ENCODE measurements at regions not wholly inside any gene's neighbourhood (a gene's known extent, or its start where the extent isn't known, plus 50 kb on each side); places are given as distances from the start of the nearest gene placed in this dataset.
"Not testable (repeated sequence)": the region's sequence is repeated elsewhere in the genome, so short reads cannot be mapped to it uniquely, and the experiment has no call there.

DNA sequence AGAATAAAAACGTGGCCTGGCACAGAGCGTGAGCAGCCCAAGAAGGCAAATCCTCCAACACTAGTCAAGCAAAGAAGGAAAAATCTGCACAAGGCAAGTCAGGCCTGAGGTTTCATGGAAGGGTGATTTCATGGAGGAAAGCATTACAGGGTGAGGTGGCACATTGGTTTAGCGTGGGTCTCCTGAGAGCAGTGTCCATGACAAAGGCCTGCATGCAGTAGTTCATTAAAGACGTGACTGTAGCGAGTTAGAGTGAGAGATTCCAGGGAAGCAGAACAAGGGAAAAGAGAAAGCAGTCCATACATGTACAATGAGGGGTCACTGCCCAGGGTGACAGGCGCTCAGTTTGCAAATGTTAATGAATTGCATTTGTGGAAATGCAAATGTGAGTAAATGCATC, 285.0 kb upstream of the ERCC4 start:
- DNase-seq = no peak

DNA sequence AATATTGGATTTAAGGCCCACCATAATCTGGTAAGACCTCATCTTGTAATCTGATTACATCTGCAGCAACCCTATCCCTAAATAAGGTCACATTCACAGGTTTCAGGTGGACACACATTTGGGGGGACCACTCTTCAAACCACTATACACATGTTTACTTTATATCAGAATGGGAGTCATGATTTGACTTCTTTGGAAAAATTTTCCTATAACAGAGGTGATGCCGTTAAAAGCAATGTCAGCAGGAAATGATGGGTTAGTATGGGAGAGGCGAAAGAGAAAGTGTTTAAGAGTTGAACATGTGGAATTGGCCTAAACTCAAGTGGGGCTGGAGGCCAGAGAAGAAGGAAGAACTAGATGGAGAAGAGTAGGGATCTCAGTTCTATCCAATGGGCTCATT, 281.7 kb upstream of the ERCC4 start:
- no peak for DNase-seq

DNA sequence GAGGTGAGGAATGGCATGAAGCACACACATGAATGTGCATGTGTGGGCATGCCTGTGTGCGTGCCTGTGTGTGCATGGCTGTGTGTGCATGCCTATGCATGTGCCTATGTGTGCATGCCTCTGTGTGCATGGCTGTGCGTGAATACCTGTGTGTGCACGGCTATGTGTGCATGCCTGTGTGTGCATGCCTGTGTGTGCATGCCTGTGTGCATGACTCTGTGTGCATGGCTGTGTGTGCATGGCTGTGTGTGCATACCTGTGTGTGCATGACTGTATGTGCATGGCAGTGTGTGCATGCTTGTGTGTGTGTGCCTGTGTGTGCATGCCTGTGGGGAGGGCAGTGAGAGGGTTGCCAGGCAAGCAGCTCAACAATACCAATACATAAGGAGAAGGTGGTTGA, 276.5 kb upstream of the ERCC4 start:
- no peak for DNase-seq

DNA sequence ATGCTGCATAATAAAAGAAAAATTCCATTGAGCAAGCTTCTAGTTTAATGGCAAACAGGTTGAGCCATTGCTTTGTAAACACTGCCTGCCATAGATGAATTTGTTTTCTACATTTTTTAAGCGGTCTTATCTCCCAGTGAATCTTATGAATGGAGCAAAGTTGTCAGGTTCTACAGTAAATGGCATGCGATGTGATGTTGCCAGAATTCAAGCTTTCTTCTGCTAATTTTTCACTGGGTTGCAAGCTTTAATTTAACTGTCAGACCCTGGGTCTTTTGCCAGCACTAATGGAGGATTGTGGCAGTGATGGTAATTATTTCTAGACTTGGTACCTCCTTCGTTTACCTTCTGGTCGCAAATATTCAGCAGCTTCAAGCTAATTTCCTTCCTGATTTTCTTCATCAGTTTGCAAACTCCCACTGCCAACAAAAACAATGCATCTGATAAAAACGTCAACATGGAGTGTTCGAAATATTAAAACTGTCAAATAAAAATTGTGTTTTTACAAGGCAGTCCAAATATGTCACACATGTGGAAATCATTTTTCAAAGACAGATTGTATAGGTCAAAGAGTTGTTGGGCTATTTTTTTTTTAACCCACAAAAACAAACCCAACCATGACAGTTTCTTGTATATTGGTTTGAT, 274.2 kb upstream of the ERCC4 start:
- DNase-seq = no peak

DNA sequence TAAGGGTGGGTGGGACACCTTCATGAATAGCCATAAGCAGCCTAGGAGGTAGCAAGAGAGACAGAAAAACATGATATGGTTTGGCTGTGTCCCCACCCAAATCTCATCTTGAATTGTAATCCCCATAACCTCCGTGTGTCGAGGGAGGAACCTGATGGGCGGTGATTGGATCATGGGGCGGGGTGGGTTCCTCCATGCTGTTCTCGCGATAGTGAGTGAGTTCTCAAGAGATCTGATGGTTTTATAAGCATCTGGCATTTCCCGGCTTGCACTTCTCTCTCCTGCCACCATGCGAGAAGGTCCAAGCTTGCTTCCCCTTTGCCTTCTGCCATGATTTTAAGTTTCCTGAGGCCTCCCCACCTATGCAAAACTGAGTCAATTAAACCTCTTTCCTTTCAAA, 259.1 kb upstream of the ERCC4 start:
- DNase-seq = no peak

DNA sequence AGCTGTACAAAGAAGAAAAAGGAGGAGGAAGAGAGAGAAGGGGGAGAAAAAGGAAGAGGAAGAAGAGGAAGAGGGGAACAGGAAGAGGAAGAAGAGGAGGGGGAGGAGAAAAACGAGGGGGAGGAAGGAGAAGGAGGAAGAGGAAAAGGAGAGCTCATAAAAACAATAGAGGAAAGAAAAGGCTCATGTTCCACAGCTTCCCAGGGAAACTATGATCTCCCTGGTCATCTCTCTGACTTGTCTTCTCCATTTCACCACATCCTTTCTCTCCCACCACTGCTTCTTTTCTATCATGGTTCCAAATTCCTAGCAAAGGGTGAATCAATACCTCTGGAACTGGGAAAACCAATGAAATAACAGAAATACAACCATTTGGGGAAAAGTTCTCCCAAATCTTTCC, 254.1 kb upstream of the ERCC4 start:
- DNase-seq = no peak

DNA sequence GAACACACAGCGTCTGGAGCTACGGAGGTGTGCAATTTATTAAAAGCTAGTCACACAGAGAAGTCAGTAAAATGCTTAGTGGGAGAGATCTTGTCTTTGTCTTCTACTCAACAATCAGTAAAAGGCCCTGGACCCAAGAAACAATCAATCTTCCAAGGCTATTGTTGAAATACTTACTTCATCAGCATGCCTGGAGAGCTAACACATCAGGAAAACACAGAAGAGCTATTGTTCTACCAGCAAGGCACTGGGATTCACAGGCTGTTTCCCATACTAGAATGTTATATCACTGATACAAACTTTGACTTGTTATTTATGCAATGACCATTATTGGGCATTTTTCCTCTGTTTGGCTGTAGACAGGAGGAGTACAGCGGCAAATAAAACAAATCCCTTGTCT, 247.8 kb upstream of the ERCC4 start:
- no peak for DNase-seq

DNA sequence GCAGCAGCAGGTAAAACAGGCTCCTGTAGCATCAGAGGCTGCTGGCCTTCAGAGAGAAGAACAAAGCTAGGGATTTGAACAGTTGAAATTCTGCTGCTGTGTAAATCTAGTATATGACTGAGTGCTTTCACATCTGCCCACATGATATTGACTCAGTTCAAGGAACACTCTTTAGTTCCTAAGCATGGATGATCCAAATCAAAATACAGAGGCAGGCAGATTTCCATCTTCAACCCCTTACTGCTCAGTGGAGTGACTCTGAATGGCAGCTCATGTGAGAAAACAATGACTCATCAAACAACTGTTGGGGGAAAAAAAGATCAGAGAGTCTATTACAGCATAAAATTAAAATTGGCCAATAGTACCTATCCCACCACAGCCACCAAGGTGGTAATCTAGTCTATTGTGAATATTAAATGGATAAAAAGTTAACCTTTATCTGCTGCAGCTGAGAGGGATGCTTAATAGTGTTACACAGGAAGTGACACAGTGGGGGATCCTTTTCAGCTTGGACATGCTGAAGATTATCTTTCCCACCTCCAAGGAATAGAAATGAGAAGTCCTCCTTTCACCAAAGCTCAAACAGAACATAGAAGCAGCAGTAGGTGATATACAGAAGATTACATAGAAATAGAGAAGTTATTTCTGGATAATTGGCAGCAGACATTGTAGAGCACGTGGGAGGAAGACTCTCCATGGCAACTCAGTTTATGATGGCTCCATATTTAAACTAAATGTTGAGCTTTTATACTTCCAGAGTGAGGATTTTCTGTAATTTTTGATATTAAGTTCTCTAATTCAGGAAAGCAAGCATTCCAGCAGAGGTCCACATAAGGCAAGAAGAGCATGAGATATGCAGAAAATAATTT, 239.7 kb upstream of the ERCC4 start:
- DNase-seq = no peak

DNA sequence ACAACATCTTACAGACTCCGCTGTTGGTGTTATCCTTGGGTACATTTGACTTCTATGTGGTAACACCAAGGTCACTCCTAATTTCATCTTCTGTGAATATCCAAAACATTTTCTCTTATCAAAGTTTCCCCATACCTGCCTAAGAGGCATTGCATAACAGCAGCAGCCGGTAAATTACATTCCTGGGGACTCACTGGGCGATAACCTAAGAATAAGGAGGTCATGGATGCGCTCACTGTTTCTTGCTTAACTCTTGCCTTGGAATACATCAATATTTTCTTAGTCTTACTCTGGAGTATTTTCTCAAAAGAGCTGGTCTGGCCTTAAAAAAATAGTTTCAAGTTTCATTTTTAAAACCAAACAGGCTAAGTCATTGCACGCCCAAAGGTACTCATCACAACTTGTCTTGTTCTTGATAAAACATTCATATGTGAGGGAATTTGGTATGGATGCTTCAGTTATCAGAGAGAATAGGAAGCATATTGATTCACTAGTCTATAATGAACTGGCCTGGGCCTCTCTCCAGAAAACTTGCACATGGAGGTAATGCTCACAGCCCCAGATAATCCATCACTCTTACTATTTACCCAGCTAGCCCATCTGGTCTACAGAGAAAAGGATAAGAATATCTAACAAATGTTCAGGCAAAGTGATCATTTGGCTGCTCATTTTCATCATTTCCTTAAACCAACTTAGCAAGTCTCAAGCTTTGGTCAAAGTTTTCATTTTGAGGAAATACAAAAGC, 235.0 kb upstream of the ERCC4 start:
- DNase-seq = no peak

DNA sequence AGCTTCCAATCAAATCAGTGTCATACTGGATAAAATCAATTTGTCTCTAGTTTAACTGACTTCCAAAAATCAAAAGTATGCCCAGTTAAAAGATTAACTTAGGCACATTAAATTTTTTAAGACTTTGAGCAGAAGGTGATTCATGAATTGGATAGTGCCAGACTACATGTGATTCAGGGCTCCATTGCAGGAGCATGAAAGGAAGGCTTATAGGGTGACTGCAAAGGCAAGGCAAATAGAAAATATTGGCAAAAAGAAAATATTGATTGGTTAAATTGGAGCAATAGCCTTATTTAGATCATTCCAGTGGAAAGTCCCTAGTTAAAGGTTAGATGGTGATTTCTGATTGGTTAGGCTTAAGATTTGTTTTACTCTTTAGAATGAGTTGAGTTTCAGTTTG, 223.9 kb upstream of the ERCC4 start:
- DNase-seq = no peak

DNA sequence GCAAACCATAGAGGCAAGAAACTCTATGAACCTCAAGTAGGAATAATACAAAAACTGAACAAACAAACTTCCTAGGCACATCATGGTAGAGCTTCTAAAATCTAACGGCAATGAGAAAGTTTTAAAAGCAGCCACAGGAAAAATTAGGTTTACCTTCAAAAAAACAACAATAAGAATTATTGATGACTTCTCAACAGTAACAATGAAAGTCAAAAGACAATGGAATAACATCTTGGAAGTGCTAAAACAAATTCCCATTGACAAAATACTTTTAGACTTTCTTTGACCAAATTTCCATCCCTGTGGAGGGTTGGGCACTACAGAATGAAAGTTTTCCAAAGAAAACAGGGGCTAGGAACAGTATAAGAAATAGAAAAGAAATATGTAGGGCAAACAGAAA, 222.9 kb upstream of the ERCC4 start:
- no peak for DNase-seq

DNA sequence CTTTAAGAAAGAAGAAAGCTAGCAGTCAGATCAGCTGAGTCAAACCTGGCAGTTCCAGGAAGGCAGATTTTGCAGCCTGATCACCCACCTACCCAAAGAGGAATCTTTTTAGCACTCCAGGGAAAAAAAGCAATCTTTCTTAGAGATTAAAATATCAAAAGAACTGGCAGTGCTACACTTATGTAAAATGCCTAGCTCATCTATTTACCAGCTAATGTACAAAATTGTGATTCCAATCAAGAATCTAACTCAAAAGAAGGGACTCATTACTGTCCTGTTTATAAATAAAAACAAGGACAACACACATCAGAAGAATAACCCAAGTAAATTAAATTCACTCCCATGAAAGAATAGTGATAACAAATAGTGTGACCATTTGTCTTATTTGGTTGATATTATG, 222.4 kb upstream of the ERCC4 start:
- DNase-seq = no peak

DNA sequence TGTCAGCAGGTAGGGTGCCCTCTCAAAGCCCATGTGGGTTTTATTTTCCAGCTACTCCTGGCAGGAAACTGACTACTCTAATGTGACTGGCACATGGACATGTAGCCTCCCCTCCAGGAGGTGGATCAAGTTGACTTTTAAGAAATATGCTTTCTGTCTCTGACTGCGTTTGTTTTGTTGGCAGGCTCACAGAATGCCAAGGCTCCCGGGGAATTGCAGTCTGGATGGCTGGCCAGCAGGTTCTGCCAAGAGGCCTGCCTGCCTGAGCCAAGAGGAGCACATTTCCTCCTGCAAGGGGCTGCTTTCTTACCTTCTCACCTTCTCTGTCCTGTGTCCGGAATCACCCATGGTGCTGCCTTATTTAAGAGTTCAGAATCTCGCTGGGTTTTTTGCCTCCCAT, 217.3 kb upstream of the ERCC4 start:
- no peak for DNase-seq

DNA sequence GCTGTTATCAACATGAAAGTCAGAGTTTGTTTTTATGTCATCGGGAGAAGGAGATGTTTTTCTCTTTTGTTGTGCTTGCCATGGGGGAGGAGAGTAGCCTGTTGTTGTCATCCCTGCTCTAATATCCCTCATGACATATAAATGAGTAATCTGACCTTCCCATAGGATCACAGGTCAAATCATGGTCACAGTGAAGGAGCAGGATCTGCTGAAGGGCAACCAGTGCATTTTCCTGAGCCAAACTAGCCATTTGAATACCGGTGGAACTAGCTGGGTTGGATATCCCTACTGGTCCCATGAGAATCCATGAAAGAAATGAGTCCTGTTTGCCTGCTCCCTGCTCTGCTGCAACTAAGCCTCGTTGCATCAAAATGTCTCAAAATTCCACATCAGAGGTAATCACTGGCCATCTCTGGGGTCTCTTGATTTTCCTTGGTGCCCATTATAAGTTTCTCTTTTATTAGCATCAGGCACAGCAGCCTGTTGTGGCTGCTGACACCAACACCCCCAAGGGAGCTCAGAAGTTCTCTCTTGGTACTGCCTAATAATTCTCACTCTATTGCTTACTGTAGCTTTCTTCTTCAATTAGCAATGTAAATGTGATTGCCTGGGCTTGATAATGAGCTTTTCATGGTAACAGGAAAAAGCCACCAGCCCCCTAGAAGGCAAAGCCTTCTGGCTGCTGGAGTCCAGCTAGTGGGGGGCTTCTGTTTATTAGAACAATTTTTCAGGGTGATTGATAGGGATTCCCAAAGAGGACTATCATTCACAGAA, 211.4 kb upstream of the ERCC4 start:
- DNase-seq = no peak

DNA sequence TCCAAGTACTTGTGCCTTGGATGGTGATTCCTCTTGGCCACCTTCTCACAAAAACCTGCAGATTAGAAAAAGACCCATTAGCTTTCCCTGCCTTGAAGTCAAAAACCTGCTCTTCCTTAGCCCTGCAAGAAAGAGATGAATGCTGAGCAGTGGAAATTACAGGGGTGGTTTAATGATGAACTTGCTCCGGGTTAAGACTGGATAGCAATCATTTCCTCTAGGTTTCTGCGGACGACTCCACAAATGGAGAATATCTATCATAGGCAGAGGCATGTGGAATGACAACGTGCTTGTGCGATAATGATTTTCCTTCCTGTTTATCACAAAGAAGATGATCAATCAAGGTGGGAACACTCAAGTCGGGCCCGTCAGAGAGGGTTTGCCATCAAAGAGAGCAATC, 201.2 kb upstream of the ERCC4 start:
- DNase-seq = no peak

DNA sequence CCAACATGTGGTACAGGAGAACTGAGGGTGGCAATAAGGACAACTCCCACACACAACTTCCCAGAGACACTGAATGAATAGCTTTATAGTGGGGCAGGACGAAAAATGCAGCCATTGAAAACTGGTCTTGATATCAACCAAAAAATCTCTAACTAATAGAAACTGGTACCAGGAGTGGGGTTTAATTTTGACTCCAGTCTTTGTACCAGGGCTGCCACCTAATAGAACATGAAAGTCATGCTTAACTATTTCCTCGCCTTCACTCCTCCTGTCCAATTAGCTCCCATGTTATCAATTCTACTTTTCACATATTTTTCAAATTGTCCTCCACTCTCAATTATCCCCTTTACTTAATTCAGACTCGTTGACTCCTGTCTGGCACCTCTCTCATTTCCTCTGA, 192.0 kb upstream of the ERCC4 start:
- no peak for DNase-seq

DNA sequence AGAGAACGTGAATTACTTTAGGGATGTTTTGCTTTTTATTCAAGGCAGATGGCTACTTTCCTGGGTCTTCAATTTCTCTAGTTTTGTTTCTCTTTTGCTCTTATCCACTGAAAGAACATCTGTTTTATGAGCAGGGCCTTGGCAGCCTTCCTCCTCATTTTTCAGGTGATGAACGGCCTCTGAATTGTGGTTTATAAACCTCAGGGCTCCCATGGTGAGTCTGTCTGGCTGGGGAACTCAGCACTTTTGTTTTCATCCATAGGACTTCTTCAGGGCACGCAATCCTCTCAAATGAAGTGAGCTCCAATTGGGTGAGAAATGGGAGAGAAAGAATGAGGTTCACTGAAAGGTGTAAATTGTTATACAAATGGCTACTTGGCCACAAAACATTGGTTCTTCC, 186.4 kb upstream of the ERCC4 start:
- DNase-seq = no peak

DNA sequence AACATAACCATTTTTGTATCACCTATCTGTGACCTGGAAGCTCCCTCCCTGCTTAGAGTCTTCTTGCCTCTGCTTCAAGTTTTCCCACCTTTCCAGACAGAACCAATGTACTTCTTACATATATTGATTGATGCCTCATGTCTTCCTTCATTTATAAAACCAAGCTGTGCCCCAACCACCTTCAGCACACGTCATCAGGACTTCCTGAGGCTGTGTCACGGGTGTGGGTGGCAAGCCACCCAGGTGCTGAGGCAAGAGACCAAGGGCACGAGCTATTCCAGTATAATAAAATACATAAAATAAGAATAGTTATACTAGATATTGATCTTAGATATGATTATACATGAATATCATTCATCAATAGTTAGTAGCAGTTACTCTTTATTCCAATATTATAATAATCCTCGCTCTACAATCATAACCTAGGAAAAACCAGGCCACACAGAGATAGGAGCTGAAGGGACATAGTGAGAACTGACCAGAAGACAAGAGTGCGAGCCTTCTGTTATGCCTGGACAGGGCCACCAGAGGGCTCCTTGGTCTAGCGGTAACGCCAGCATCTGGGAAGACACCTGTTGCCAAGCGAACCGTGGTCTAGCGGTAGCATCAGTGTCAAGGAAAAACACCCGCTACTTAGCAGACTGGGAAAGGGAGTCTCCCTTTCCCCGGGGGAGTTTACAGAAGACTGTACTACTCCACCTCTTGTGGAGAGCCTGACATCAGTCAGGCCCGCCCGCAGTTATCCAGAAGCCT, 180.2 kb upstream of the ERCC4 start:
- not testable (repeated sequence) for DNase-seq

DNA sequence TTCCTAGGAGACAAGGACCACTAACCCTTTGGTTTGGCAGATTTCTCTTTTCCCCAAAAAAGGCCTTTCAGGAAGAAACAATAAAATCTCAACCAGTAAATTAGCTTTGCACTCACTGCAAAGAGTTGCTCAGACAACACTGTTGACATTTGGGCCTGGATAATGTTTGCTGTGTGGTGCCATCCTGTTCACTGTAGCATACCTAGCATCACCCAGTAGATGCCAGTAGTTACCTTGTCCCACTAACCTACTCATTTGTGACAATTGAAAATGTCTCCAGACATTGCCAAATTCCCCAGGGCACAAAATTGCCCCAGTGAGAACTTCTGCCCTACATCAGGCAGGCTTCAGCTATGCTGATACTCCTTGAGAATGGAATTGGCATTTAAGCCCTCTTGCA, 177.0 kb upstream of the ERCC4 start:
- DNase-seq = no peak

DNA sequence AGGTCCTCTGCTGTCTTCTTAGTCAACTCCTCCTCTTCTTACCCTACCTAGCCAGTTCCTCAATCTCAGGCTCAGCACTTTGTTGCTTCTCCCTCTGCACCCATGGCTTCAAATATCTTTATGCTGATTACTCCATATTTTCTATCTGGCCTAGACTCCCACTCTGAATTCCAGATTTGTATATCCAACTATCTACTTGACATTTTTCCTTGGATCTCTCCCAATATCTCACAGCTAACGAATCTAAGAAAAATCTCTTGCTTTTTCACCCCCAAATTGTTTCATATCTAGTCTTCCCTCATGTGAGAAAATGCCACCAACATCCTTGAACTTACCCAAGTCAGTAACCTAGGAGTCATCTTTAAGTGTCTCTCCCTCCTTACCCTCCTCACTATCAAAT, 176.4 kb upstream of the ERCC4 start:
- DNase-seq = no peak

DNA sequence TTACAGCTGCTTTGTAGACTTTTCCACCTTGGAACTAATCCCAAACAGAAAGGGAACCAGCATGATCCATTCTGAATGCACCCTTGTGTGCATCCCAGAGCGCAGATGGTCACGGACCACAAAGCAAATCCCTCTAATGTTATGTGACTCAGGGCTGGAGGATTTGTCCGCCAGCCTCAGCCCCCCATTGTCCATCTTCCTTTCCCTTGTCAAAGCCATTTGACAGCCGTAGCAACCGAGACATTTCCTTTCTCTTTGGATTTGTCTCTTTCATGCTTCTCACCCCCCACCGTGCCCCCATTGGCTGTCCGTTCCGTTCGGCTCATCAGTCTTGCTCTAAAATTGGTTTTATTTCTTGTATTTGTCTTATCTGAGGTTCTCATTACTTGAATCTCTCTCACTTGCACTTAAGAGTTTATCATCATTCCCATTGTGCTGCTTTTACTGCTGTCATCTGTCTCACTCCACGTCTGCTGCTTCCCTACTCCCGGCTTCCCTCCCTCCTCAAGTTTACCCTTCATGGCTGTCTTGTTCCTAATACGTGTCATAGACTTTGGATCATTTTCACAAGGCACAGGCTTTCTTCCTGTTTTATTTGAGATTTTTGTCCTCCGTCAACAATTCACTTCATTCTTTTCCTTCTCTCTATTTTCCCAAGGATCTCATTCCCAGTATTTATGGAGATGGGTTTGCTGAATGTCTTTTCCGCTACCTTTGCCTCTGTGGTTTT, 163.4 kb upstream of the ERCC4 start:
- no peak for DNase-seq

DNA sequence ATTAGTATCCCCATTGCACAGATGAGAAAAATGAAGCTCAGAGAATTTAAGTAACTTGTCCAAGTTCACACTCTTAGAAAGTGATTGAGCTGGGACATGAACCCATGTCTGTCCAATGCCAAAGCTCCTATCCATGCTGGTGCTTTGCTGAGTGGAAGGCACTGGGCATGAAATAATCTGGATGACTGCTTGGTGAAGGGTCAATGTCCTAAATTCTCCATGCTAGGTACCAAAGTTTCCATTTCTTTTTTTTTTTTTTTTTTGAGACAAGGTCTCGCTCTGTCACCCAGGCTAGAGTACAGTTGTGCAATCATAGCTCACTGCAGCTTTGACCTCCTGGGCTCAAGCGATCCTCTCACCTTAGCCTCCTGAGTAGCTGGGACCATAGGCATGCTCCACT, 153.6 kb upstream of the ERCC4 start:
- DNase-seq = no peak

All from NCI-H748 treated with DMSO at 0.1 percent for 48 hours (cell line).